ENCODE measurements at regions not wholly inside any gene's neighbourhood (a gene's known extent, or its start where the extent isn't known, plus 50 kb on each side); places are given as distances from the start of the nearest gene placed in this dataset.

- TF ChIP-seq EZH2 (IDR thresholded peaks at IDR 0.05; ENCODE audit: low read length) (no peak), CTCF (optimal IDR thresholded peaks at IDR 0.05 in 1 of 3, IDR thresholded peaks at IDR 0.05 in 1 of 3, conservative IDR thresholded peaks at IDR 0.05 in 1 of 3; ENCODE audit: extremely low read depth in 1 of 3, insufficient read depth in 2 of 3, low read length in 3 of 3) (peak; percentile 54 to 69 (median 62))
These were observed 1264.5 kb upstream of the ACO1 start for GRCh38 chr9:31119890-31120454.

Data from keratinocyte (primary cell).